ENCODE measurements at regions not wholly inside any gene's neighbourhood (a gene's known extent, or its start where the extent isn't known, plus 50 kb on each side); places are given as distances from the start of the nearest gene placed in this dataset.

DNA sequence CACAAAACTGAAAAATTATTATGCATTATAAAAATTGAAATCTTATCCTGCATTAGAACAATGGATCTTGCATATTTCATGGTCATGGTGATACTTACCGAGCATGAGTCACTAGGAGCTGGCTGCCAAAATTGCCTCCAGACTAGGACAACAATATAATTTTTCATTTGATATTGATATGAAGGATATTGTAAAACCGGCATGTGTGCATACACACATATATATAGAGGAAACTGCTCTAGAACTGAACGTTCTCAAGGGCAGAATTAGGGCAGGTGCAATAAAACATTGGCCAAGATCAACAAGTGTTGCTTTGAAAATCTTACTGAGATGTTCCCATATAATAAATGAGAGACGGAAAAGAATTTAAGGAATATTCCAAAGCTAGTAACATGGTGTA, 319.4 kb upstream of the POU1F1 start:
- TF ChIP-seq, protein P1, sequence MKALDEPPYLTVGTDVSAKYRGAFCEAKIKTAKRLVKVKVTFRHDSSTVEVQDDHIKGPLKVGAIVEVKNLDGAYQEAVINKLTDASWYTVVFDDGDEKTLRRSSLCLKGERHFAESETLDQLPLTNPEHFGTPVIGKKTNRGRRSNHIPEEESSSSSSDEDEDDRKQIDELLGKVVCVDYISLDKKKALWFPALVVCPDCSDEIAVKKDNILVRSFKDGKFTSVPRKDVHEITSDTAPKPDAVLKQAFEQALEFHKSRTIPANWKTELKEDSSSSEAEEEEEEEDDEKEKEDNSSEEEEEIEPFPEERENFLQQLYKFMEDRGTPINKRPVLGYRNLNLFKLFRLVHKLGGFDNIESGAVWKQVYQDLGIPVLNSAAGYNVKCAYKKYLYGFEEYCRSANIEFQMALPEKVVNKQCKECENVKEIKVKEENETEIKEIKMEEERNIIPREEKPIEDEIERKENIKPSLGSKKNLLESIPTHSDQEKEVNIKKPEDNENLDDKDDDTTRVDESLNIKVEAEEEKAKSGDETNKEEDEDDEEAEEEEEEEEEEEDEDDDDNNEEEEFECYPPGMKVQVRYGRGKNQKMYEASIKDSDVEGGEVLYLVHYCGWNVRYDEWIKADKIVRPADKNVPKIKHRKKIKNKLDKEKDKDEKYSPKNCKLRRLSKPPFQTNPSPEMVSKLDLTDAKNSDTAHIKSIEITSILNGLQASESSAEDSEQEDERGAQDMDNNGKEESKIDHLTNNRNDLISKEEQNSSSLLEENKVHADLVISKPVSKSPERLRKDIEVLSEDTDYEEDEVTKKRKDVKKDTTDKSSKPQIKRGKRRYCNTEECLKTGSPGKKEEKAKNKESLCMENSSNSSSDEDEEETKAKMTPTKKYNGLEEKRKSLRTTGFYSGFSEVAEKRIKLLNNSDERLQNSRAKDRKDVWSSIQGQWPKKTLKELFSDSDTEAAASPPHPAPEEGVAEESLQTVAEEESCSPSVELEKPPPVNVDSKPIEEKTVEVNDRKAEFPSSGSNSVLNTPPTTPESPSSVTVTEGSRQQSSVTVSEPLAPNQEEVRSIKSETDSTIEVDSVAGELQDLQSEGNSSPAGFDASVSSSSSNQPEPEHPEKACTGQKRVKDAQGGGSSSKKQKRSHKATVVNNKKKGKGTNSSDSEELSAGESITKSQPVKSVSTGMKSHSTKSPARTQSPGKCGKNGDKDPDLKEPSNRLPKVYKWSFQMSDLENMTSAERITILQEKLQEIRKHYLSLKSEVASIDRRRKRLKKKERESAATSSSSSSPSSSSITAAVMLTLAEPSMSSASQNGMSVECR (CRISPR knock-in tag; IDR thresholded peaks at IDR 0.05) = no peak
- TF ChIP-seq, protein P2, sequence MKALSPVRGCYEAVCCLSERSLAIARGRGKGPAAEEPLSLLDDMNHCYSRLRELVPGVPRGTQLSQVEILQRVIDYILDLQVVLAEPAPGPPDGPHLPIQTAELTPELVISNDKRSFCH (CRISPR knock-in tag; IDR thresholded peaks at IDR 0.05) = no peak
- TF ChIP-seq, protein P2 (tag; IDR thresholded peaks at IDR 0.05) = no peak
- TF ChIP-seq CEBPB (tag; IDR thresholded peaks at IDR 0.05) (no peak), CBX1 (IDR thresholded peaks at IDR 0.05; ENCODE audit: low read depth) (no peak), TRIM28 (IDR thresholded peaks at IDR 0.05) (no peak), KLF13 (tag; IDR thresholded peaks at IDR 0.05; ENCODE audit: borderline replicate concordance, low read depth) (no peak), CGGBP1 (CRISPR knock-in tag; IDR thresholded peaks at IDR 0.05) (no peak), MAFF (IDR thresholded peaks at IDR 0.05; ENCODE audit: low read length) (no peak), LEF1 (IDR thresholded peaks at IDR 0.05) (no peak), RFX1 (IDR thresholded peaks at IDR 0.05) (no peak), ZNF184 (CRISPR knock-in tag; IDR thresholded peaks at IDR 0.05) (no peak), ZBTB26 (CRISPR knock-in tag; IDR thresholded peaks at IDR 0.05) (no peak), ARNT (IDR thresholded peaks at IDR 0.05) (no peak)
- TF ChIP-seq, protein P3, sequence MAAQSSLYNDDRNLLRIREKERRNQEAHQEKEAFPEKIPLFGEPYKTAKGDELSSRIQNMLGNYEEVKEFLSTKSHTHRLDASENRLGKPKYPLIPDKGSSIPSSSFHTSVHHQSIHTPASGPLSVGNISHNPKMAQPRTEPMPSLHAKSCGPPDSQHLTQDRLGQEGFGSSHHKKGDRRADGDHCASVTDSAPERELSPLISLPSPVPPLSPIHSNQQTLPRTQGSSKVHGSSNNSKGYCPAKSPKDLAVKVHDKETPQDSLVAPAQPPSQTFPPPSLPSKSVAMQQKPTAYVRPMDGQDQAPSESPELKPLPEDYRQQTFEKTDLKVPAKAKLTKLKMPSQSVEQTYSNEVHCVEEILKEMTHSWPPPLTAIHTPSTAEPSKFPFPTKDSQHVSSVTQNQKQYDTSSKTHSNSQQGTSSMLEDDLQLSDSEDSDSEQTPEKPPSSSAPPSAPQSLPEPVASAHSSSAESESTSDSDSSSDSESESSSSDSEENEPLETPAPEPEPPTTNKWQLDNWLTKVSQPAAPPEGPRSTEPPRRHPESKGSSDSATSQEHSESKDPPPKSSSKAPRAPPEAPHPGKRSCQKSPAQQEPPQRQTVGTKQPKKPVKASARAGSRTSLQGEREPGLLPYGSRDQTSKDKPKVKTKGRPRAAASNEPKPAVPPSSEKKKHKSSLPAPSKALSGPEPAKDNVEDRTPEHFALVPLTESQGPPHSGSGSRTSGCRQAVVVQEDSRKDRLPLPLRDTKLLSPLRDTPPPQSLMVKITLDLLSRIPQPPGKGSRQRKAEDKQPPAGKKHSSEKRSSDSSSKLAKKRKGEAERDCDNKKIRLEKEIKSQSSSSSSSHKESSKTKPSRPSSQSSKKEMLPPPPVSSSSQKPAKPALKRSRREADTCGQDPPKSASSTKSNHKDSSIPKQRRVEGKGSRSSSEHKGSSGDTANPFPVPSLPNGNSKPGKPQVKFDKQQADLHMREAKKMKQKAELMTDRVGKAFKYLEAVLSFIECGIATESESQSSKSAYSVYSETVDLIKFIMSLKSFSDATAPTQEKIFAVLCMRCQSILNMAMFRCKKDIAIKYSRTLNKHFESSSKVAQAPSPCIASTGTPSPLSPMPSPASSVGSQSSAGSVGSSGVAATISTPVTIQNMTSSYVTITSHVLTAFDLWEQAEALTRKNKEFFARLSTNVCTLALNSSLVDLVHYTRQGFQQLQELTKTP (IDR thresholded peaks at IDR 0.05; ENCODE audit: low read depth in 1 of 2, partially characterized antibody in 2 of 2) = no peak
- H2AFZ ChIP-seq (ENCODE audit: low read depth, low read length) = no peak overlapping the region
- no peaks in the 10 kb centered on the region for H4K20me1 ChIP-seq (replicated peaks; ENCODE audit: control insufficient read depth, insufficient read depth, low read length)
- intact Hi-C loops (cut with micrococcal nuclease) = no loop called here
- ChIA-PET CTCF (ENCODE audit: low intra/inter-chr PET ratio) (no interaction called here), POLR2A (no interaction called here)
- WGBS (ENCODE audit: insufficient coverage, low coverage, missing lambda C conversion rate) = 26% methylated on average over 4 of the region's 4 CpGs
- no peaks in the 10 kb centered on the region for H3K9me1 ChIP-seq (ENCODE audit: control insufficient read depth, insufficient read depth, low read length)
- no peaks in the 10 kb centered on the region for H3K4me1 ChIP-seq (replicated peaks in 1 of 2; ENCODE audit: control insufficient read depth in 2 of 2, insufficient read depth in 2 of 2, low read length in 2 of 2)
- DNase-seq (ENCODE audit: extremely low read depth in 1 of 4, low spot score in 3 of 4) = no peak
- BruUV-seq (replicated peaks) = no TSS peak
- no peak overlapping the region for H3K9ac ChIP-seq (ENCODE audit: insufficient read depth in 1 of 2, low read depth in 2 of 2, low read length in 2 of 2)
- no peak overlapping the region for H3K4me3 ChIP-seq
- no peak overlapping the region for H3K4me2 ChIP-seq (ENCODE audit: insufficient read depth, low read length)
- H3K79me2 ChIP-seq (ENCODE audit: control insufficient read depth, insufficient read depth, low read length) = no peaks in the 10 kb centered on the region
- FAIRE-seq = no peak
- no peaks in the 10 kb centered on the region for H3K9me3 ChIP-seq (replicated peaks; ENCODE audit: control insufficient read depth, insufficient read depth, low read depth, low read length)
- H3K27me3 ChIP-seq (ENCODE audit: control insufficient read depth in 2 of 2, insufficient read depth in 2 of 2, low read length in 2 of 2) = no peaks in the 10 kb centered on the region
- ATAC-seq = no peak
- no peaks in the 10 kb centered on the region for H3K36me3 ChIP-seq (ENCODE audit: control insufficient read depth, insufficient read depth, low read length)
- in situ Hi-C loops (cut with MboI) = no loop called here
- H3K27ac ChIP-seq (ENCODE audit: extremely low read depth, low read depth, low read length) = no peak overlapping the region
